ENCODE measurements at regions not wholly inside any gene's neighbourhood (a gene's known extent, or its start where the extent isn't known, plus 50 kb on each side); places are given as distances from the start of the nearest gene placed in this dataset.
"Not testable (repeated sequence)": the region's sequence is repeated elsewhere in the genome, so short reads cannot be mapped to it uniquely, and the experiment has no call there.

GRCh38 chr10:53033396-53033795 is 260.8 kb upstream of the MBL2 start:
- in situ Hi-C loops (cut with HindIII; ENCODE audit: low pct_unique_long_range_greater_than_20kb, low sequenced_read_pairs): no loop called here
- no peak for DNase-seq (ENCODE audit: low read depth, low spot score)

GRCh38 chr10:53029872-53030849 is 257.6 kb upstream of the MBL2 start:
- in situ Hi-C loops (cut with HindIII; ENCODE audit: low pct_unique_long_range_greater_than_20kb, low sequenced_read_pairs); DNase-seq (ENCODE audit: low read depth, low spot score): not testable (repeated sequence)

- DNase-seq (ENCODE audit: low read depth, low spot score): no peak
- in situ Hi-C loops (cut with HindIII; ENCODE audit: low pct_unique_long_range_greater_than_20kb, low sequenced_read_pairs): no loop called here
Observed at GRCh38 chr10:53029449-53029848, 256.9 kb upstream of the MBL2 start.

GRCh38 chr10:53025765-53026164 is 253.2 kb upstream of the MBL2 start:
- in situ Hi-C loops (cut with HindIII; ENCODE audit: low pct_unique_long_range_greater_than_20kb, low sequenced_read_pairs); DNase-seq (ENCODE audit: low read depth, low spot score): not testable (repeated sequence)

GRCh38 chr10:53025172-53025711 is 252.7 kb upstream of the MBL2 start:
- in situ Hi-C loops (cut with HindIII; ENCODE audit: low pct_unique_long_range_greater_than_20kb, low sequenced_read_pairs): no loop called here
- DNase-seq (ENCODE audit: low read depth, low spot score): no peak

GRCh38 chr10:53023411-53023810 is 250.8 kb upstream of the MBL2 start:
- DNase-seq (ENCODE audit: low read depth, low spot score): no peak

GRCh38 chr10:53022611-53023088 is 250.1 kb upstream of the MBL2 start:
- in situ Hi-C loops (cut with HindIII; ENCODE audit: low pct_unique_long_range_greater_than_20kb, low sequenced_read_pairs): no loop called here
- DNase-seq (ENCODE audit: low read depth, low spot score): no peak

More at GRCh38 chr10:53023411-53023810, 250.8 kb upstream of the MBL2 start:
- in situ Hi-C loops (cut with HindIII; ENCODE audit: low pct_unique_long_range_greater_than_20kb, low sequenced_read_pairs): no loop called here

- no peak for DNase-seq (ENCODE audit: low read depth, low spot score)
- in situ Hi-C loops (cut with HindIII; ENCODE audit: low pct_unique_long_range_greater_than_20kb, low sequenced_read_pairs): no loop called here
Observed at GRCh38 chr10:53013201-53013810, 240.7 kb upstream of the MBL2 start.

GRCh38 chr10:53009961-53010907 is 237.7 kb upstream of the MBL2 start:
- in situ Hi-C loops (cut with HindIII; ENCODE audit: low pct_unique_long_range_greater_than_20kb, low sequenced_read_pairs): no loop called here
- no peak for DNase-seq (ENCODE audit: low read depth, low spot score)

- DNase-seq (ENCODE audit: low read depth, low spot score): no peak
- in situ Hi-C loops (cut with HindIII; ENCODE audit: low pct_unique_long_range_greater_than_20kb, low sequenced_read_pairs): no loop called here
Observed at GRCh38 chr10:53007527-53007842, 234.9 kb upstream of the MBL2 start.

- in situ Hi-C loops (cut with HindIII; ENCODE audit: low pct_unique_long_range_greater_than_20kb, low sequenced_read_pairs): no loop called here
Observed at GRCh38 chr10:53006663-53007526, 234.3 kb upstream of the MBL2 start.

GRCh38 chr10:53005612-53006345 is 233.2 kb upstream of the MBL2 start:
- in situ Hi-C loops (cut with HindIII; ENCODE audit: low pct_unique_long_range_greater_than_20kb, low sequenced_read_pairs): no loop called here
- DNase-seq (ENCODE audit: low read depth, low spot score): no peak

More at GRCh38 chr10:53006663-53007526, 234.3 kb upstream of the MBL2 start:
- no peak for DNase-seq (ENCODE audit: low read depth, low spot score)

GRCh38 chr10:53003094-53003493 is 230.5 kb upstream of the MBL2 start:
- in situ Hi-C loops (cut with HindIII; ENCODE audit: low pct_unique_long_range_greater_than_20kb, low sequenced_read_pairs): no loop called here
- DNase-seq (ENCODE audit: low read depth, low spot score): no peak

GRCh38 chr10:52999681-53000080 is 227.1 kb upstream of the MBL2 start:
- in situ Hi-C loops (cut with HindIII; ENCODE audit: low pct_unique_long_range_greater_than_20kb, low sequenced_read_pairs): no loop called here
- no peak for DNase-seq (ENCODE audit: low read depth, low spot score)

GRCh38 chr10:52999258-52999657 is 226.7 kb upstream of the MBL2 start:
- in situ Hi-C loops (cut with HindIII; ENCODE audit: low pct_unique_long_range_greater_than_20kb, low sequenced_read_pairs): no loop called here
- no peak for DNase-seq (ENCODE audit: low read depth, low spot score)

GRCh38 chr10:52997007-52997406 is 224.4 kb upstream of the MBL2 start:
- no peak for DNase-seq (ENCODE audit: low read depth, low spot score)
- in situ Hi-C loops (cut with HindIII; ENCODE audit: low pct_unique_long_range_greater_than_20kb, low sequenced_read_pairs): no loop called here

All from SK-MEL-5 (cell line).